PC-3 (cell line): ENCODE measurements at regions not wholly inside any gene's neighbourhood (a gene's known extent, or its start where the extent isn't known, plus 50 kb on each side); places are given as distances from the start of the nearest gene placed in this dataset.

ENCODE experiments used
- ATAC-seq: fragments of 200-7000 bp; cut with Tn5 transposase; 2 replicates; pipeline ENCODE4 v1.9.1; 2020; ENCODE audit warnings: mild to moderate bottlenecking, moderate library complexity
- BruUV-seq: library from RNA; stranded (reverse); fragments of 400-500 nt; replicated peaks from 2 replicates; lab custom pipeline; 2021; lab: Mats Ljungman, UMichigan
- CTCF ChIA-PET: fragments of 300-600 bp; sonication (Branson Sonifier 250); formaldehyde crosslinking; loops from one replicate; lab custom pipeline; 2022; ENCODE audit warnings: antibody characterized with exemption; lab: Charles Lee
- POLR2A ChIA-PET: fragments of 300-600 bp; sonication (Branson Sonifier 250); formaldehyde crosslinking; loops from one replicate; lab custom pipeline; 2022; ENCODE audit warnings: antibody characterized with exemption; ENCODE audit not compliant: unreplicated experiment; lab: Charles Lee
- DNase-seq: peaks from one replicate; pipeline ENCODE4 v3.0.0-alpha.2; 2015
- H2AFZ ChIP-seq: fragments of 300-600 bp; sonication (generic); 2 replicates; pipeline ENCODE4 v1.6.0; 2016; ENCODE audit warnings: antibody characterized with exemption, low read length
- H3F3A ChIP-seq: fragments of 300-600 bp; sonication (generic); one replicate; pipeline ENCODE4 v1.6.0; 2017; ENCODE audit warnings: antibody characterized with exemption, low read length, control low read depth, mild to moderate bottlenecking; ENCODE audit not compliant: unreplicated experiment
- H3K27ac ChIP-seq: fragments of 300-600 bp; sonication (generic); 2 replicates; pipeline ENCODE4 v1.5.1; 2016; ENCODE audit warnings: mild to moderate bottlenecking, low read length
- H3K27me3 ChIP-seq: fragments of 300-600 bp; sonication (generic); 2 replicates; pipeline ENCODE4 v1.6.1; 2016; ENCODE audit warnings: low read length, mixed read lengths
- H3K36me3 ChIP-seq: fragments of 300-600 bp; sonication (generic); 2 replicates; pipeline ENCODE4 v1.6.1; 2016; ENCODE audit warnings: low read depth, mixed run types, low read length, mixed read lengths
- H3K4me1 ChIP-seq: fragments of 300-600 bp; sonication (generic); 2 replicates; pipeline ENCODE4 v1.5.1; 2016; ENCODE audit warnings: low read length; ENCODE audit not compliant: insufficient read depth
- H3K4me2 ChIP-seq: fragments of 300-600 bp; sonication (generic); 2 replicates; pipeline ENCODE4 v1.6.0; 2016; ENCODE audit warnings: low read length
- H3K4me3 ChIP-seq: fragments of 300-600 bp; sonication (generic); 2 replicates; pipeline ENCODE4 v1.5.1; 2016; ENCODE audit warnings: mild to moderate bottlenecking, low read length, mixed read lengths
- H3K79me2 ChIP-seq: fragments of 300-600 bp; sonication (generic); 2 replicates; pipeline ENCODE4 v1.6.1; 2017; ENCODE audit warnings: low read length, mixed read lengths
- H3K9ac ChIP-seq: fragments of 300-600 bp; sonication (generic); 2 replicates; pipeline ENCODE4 v1.6.0; 2016; ENCODE audit warnings: mild to moderate bottlenecking, low read length
- H3K9me2 ChIP-seq: fragments of 300-600 bp; sonication (generic); replicated peaks from 2 replicates; pipeline ENCODE4 v1.6.1; 2016; ENCODE audit warnings: mixed run types, low read length, mixed read lengths
- H3K9me3 ChIP-seq: fragments of 300-600 bp; sonication (generic); 2 replicates; pipeline ENCODE4 v1.6.1; 2016; ENCODE audit warnings: low read length, mixed read lengths
- H4K20me1 ChIP-seq: fragments of 300-600 bp; sonication (generic); 2 replicates; pipeline ENCODE4 v1.6.1; 2016; ENCODE audit warnings: low read length, mixed read lengths
- EZH2 ChIP-seq: fragments of 300-600 bp; sonication (generic); IDR thresholded peaks from one replicate; pipeline ENCODE4 v1.6.1; 2017; ENCODE audit warnings: antibody characterized with exemption, mild to moderate bottlenecking, low read length; ENCODE audit not compliant: unreplicated experiment
- EZH2phosphoT487 ChIP-seq: fragments of 300-600 bp; sonication (generic); IDR thresholded peaks from 2 replicates; pipeline ENCODE4 v1.6.1; 2018; ENCODE audit warnings: mild to moderate bottlenecking, antibody characterized with exemption, low read length, borderline replicate concordance
- intact Hi-C: fragments of 100-400 bp; cut with micrococcal nuclease; formaldehyde crosslinking; loops from 2 replicates; pipeline ENCODE4 v1.9.0; 2023
- TF ChIP-seq, protein P1 (sequence below): fragments of 300-600 bp; sonication (generic); conservative IDR thresholded peaks from 2 replicates; pipeline ENCODE4 v1.5.1; 2017; ENCODE audit warnings: antibody characterized with exemption, low read depth, mild to moderate bottlenecking, low read length

- intact Hi-C loops, result no loop called here
- Histone ChIP-seq H3K9ac (no peak overlapping the region), H2AFZ (no peak overlapping the region), H3K9me2 (no peaks in the 10 kb centered on the region), H3K4me3 (no peak overlapping the region), H3K79me2 (no peaks in the 10 kb centered on the region), H3F3A (no peaks in the 10 kb centered on the region), H3K4me2 (no peak overlapping the region), H3K9me3 (no peaks in the 10 kb centered on the region), H3K27me3 (no peaks in the 10 kb centered on the region), H4K20me1 (no peaks in the 10 kb centered on the region), H3K36me3 (no peaks in the 10 kb centered on the region), H3K4me1 (no peaks in the 10 kb centered on the region), H3K27ac (no peak overlapping the region)
- DNase-seq (no peak), ATAC-seq (no peak)
- ChIA-PET CTCF (no interaction called here), POLR2A (no interaction called here)
- no TSS peak for BruUV-seq
- no peak for TF ChIP-seq EZH2phosphoT487
- TF ChIP-seq, protein P1, sequence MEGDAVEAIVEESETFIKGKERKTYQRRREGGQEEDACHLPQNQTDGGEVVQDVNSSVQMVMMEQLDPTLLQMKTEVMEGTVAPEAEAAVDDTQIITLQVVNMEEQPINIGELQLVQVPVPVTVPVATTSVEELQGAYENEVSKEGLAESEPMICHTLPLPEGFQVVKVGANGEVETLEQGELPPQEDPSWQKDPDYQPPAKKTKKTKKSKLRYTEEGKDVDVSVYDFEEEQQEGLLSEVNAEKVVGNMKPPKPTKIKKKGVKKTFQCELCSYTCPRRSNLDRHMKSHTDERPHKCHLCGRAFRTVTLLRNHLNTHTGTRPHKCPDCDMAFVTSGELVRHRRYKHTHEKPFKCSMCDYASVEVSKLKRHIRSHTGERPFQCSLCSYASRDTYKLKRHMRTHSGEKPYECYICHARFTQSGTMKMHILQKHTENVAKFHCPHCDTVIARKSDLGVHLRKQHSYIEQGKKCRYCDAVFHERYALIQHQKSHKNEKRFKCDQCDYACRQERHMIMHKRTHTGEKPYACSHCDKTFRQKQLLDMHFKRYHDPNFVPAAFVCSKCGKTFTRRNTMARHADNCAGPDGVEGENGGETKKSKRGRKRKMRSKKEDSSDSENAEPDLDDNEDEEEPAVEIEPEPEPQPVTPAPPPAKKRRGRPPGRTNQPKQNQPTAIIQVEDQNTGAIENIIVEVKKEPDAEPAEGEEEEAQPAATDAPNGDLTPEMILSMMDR, result no peak
- no peak for TF ChIP-seq EZH2
Measured at GRCh38 chr1:79792219-79792930, 785.8 kb upstream of the ADGRL4 start.

GRCh38 chr1:79791488-79792218, 785.1 kb upstream of the ADGRL4 start:
- H3K27me3 ChIP-seq, result no peaks in the 10 kb centered on the region
- no peak overlapping the region for H3K4me3 ChIP-seq
- no peaks in the 10 kb centered on the region for H3K9me2 ChIP-seq
- DNase-seq (no peak), ATAC-seq (no peak)
- no TSS peak for BruUV-seq
- H3K9me3 ChIP-seq, result no peaks in the 10 kb centered on the region
- intact Hi-C loops, result no loop called here
- ChIA-PET POLR2A (no interaction called here), CTCF (no interaction called here)
- H3K4me2 ChIP-seq, result no peak overlapping the region
- no peaks in the 10 kb centered on the region for H3K36me3 ChIP-seq
- no peaks in the 10 kb centered on the region for H3K4me1 ChIP-seq
- no peaks in the 10 kb centered on the region for H3K79me2 ChIP-seq
- H3K9ac ChIP-seq, result no peak overlapping the region
- no peak overlapping the region for H3K27ac ChIP-seq
- TF ChIP-seq EZH2phosphoT487, result no peak
- TF ChIP-seq, protein P1, result no peak
- no peak for TF ChIP-seq EZH2
- no peaks in the 10 kb centered on the region for H3F3A ChIP-seq
- no peak overlapping the region for H2AFZ ChIP-seq
- H4K20me1 ChIP-seq, result no peaks in the 10 kb centered on the region

DNA sequence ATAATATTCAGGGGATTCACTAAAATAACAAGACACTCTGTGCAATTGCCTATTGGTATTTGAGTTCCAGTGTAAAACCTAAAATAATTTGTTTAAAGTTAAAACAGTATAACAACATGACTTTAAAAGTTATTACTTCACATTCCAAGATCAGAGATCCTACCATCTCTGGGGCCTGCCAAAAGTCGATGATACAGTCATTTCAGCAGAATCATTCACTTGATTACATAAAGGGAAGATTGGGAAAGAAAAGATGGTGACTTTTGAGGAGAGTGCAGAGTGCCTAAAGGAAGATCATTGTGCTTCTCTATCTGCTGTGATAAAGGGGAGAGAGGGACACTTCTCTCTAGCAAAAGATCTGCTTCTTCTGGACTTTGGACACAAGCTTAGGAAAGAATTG, 784.4 kb upstream of the ADGRL4 start:
- H2AFZ ChIP-seq, result no peak overlapping the region
- H3K36me3 ChIP-seq, result no peaks in the 10 kb centered on the region
- intact Hi-C loops, result no loop called here
- CTCF ChIA-PET, result no interaction called here
- H3K9me3 ChIP-seq, result no peaks in the 10 kb centered on the region
- no TSS peak for BruUV-seq
- H4K20me1 ChIP-seq, result no peaks in the 10 kb centered on the region
- ATAC-seq (no peak), DNase-seq (no peak)
- POLR2A ChIA-PET, result no interaction called here
- no peaks in the 10 kb centered on the region for H3K27me3 ChIP-seq
- H3K79me2 ChIP-seq, result no peaks in the 10 kb centered on the region
- no peak overlapping the region for H3K4me3 ChIP-seq
- no peaks in the 10 kb centered on the region for H3F3A ChIP-seq
- H3K4me2 ChIP-seq, result no peak overlapping the region
- no peak overlapping the region for H3K27ac ChIP-seq
- H3K9ac ChIP-seq, result no peak overlapping the region
- TF ChIP-seq, protein P1, result no peak
- no peak for TF ChIP-seq EZH2
- no peak for TF ChIP-seq EZH2phosphoT487
- H3K4me1 ChIP-seq, result no peaks in the 10 kb centered on the region
- no peaks in the 10 kb centered on the region for H3K9me2 ChIP-seq
